ENCODE measurements at regions not wholly inside any gene's neighbourhood (a gene's known extent, or its start where the extent isn't known, plus 50 kb on each side); places are given as distances from the start of the nearest gene placed in this dataset.

- Histone ChIP-seq H3F3A (ENCODE audit: insufficient read depth, low read length) (no peaks in the 10 kb centered on the region), H4K20me1 (ENCODE audit: insufficient read depth, low read length) (no peaks in the 10 kb centered on the region), H3K9me2 (replicated peaks; ENCODE audit: insufficient read depth, low read length) (no peaks in the 10 kb centered on the region), H3K79me2 (ENCODE audit: low read length) (no peaks in the 10 kb centered on the region), H3K27me3 (replicated peaks; ENCODE audit: insufficient read depth, low read length) (no peaks in the 10 kb centered on the region), H3K4me1 (ENCODE audit: low read length) (no peaks in the 10 kb centered on the region), H3K36me3 (replicated peaks; ENCODE audit: insufficient read depth, low read length) (no peaks in the 10 kb centered on the region), H3K4me2 (ENCODE audit: low read depth, low read length) (no peak overlapping the region), H3K4me3 (ENCODE audit: low read length) (no peak overlapping the region), H3K27ac (ENCODE audit: low read length) (no peak overlapping the region), H3K9ac (ENCODE audit: low read length) (no peak overlapping the region), H3K9me3 (replicated peaks; ENCODE audit: insufficient read depth, low read length) (no peaks in the 10 kb centered on the region), H2AFZ (ENCODE audit: low read length) (no peak overlapping the region)
- DNase-seq, result no peak
- TF ChIP-seq EZH2 (optimal IDR thresholded peaks at IDR 0.05; ENCODE audit: low read depth, low read length) (no peak), EZH2phosphoT487 (IDR thresholded peaks at IDR 0.05; ENCODE audit: low read length) (no peak), CTCF (IDR thresholded peaks at IDR 0.05; ENCODE audit: low read length) (no peak)
Observed at GRCh38 chr5:101160002-101160401, 256.9 kb upstream of the ST8SIA4 start.

- no peak overlapping the region for H3K4me2 ChIP-seq (ENCODE audit: low read depth, low read length)
- H3K27me3 ChIP-seq (replicated peaks; ENCODE audit: insufficient read depth, low read length), result no peaks in the 10 kb centered on the region
- H3K79me2 ChIP-seq (ENCODE audit: low read length), result no peaks in the 10 kb centered on the region
- TF ChIP-seq EZH2 (optimal IDR thresholded peaks at IDR 0.05; ENCODE audit: low read depth, low read length), result no peak
- H2AFZ ChIP-seq (ENCODE audit: low read length), result no peak overlapping the region
- no peaks in the 10 kb centered on the region for H3K9me3 ChIP-seq (replicated peaks; ENCODE audit: insufficient read depth, low read length)
- no peaks in the 10 kb centered on the region for H3K36me3 ChIP-seq (replicated peaks; ENCODE audit: insufficient read depth, low read length)
- H3K9ac ChIP-seq (ENCODE audit: low read length), result no peak overlapping the region
- no peaks in the 10 kb centered on the region for H3F3A ChIP-seq (ENCODE audit: insufficient read depth, low read length)
- no peak for DNase-seq
- H4K20me1 ChIP-seq (ENCODE audit: insufficient read depth, low read length), result no peaks in the 10 kb centered on the region
- no peaks in the 10 kb centered on the region for H3K4me1 ChIP-seq (ENCODE audit: low read length)
- no peak overlapping the region for H3K4me3 ChIP-seq (ENCODE audit: low read length)
- no peak overlapping the region for H3K27ac ChIP-seq (ENCODE audit: low read length)
- H3K9me2 ChIP-seq (replicated peaks; ENCODE audit: insufficient read depth, low read length), result no peaks in the 10 kb centered on the region
Observed at GRCh38 chr5:101159006-101159405, 255.9 kb upstream of the ST8SIA4 start.

GRCh38 chr5:101153526-101153925, 250.4 kb upstream of the ST8SIA4 start:
- H3K79me2 ChIP-seq (ENCODE audit: low read length), result no peaks in the 10 kb centered on the region
- no peaks in the 10 kb centered on the region for H3K9me2 ChIP-seq (replicated peaks; ENCODE audit: insufficient read depth, low read length)
- no peak overlapping the region for H2AFZ ChIP-seq (ENCODE audit: low read length)
- no peaks in the 10 kb centered on the region for H3F3A ChIP-seq (ENCODE audit: insufficient read depth, low read length)
- no peaks in the 10 kb centered on the region for H3K4me1 ChIP-seq (ENCODE audit: low read length)
- H3K36me3 ChIP-seq (replicated peaks; ENCODE audit: insufficient read depth, low read length), result no peaks in the 10 kb centered on the region
- H3K4me2 ChIP-seq (ENCODE audit: low read depth, low read length), result no peak overlapping the region
- TF ChIP-seq EZH2phosphoT487 (IDR thresholded peaks at IDR 0.05; ENCODE audit: low read length) (no peak), EZH2 (optimal IDR thresholded peaks at IDR 0.05; ENCODE audit: low read depth, low read length) (no peak), CTCF (IDR thresholded peaks at IDR 0.05; ENCODE audit: low read length) (no peak)
- no peak for DNase-seq
- no peak overlapping the region for H3K27ac ChIP-seq (ENCODE audit: low read length)
- no peaks in the 10 kb centered on the region for H3K9me3 ChIP-seq (replicated peaks; ENCODE audit: insufficient read depth, low read length)
- H4K20me1 ChIP-seq (ENCODE audit: insufficient read depth, low read length), result no peaks in the 10 kb centered on the region
- H3K4me3 ChIP-seq (ENCODE audit: low read length), result no peak overlapping the region
- H3K9ac ChIP-seq (ENCODE audit: low read length), result no peak overlapping the region
- no peaks in the 10 kb centered on the region for H3K27me3 ChIP-seq (replicated peaks; ENCODE audit: insufficient read depth, low read length)

GRCh38 chr5:101143526-101143925, 240.4 kb upstream of the ST8SIA4 start:
- Histone ChIP-seq H3K4me1 (ENCODE audit: low read length) (no peaks in the 10 kb centered on the region), H3K27me3 (replicated peaks; ENCODE audit: insufficient read depth, low read length) (no peaks in the 10 kb centered on the region), H3K9me3 (replicated peaks; ENCODE audit: insufficient read depth, low read length) (no peaks in the 10 kb centered on the region), H3K79me2 (ENCODE audit: low read length) (no peaks in the 10 kb centered on the region), H3F3A (ENCODE audit: insufficient read depth, low read length) (no peaks in the 10 kb centered on the region), H3K4me2 (ENCODE audit: low read depth, low read length) (no peak overlapping the region), H4K20me1 (ENCODE audit: insufficient read depth, low read length) (no peaks in the 10 kb centered on the region), H3K27ac (ENCODE audit: low read length) (no peak overlapping the region), H3K9ac (ENCODE audit: low read length) (no peak overlapping the region), H2AFZ (ENCODE audit: low read length) (no peak overlapping the region), H3K4me3 (ENCODE audit: low read length) (no peak overlapping the region), H3K9me2 (replicated peaks; ENCODE audit: insufficient read depth, low read length) (no peaks in the 10 kb centered on the region), H3K36me3 (replicated peaks; ENCODE audit: insufficient read depth, low read length) (no peaks in the 10 kb centered on the region)
- no peak for DNase-seq
- TF ChIP-seq EZH2 (optimal IDR thresholded peaks at IDR 0.05; ENCODE audit: low read depth, low read length) (no peak), EZH2phosphoT487 (IDR thresholded peaks at IDR 0.05; ENCODE audit: low read length) (no peak), CTCF (IDR thresholded peaks at IDR 0.05; ENCODE audit: low read length) (no peak)
